ENCODE measurements at regions not wholly inside any gene's neighbourhood (a gene's known extent, or its start where the extent isn't known, plus 50 kb on each side); places are given as distances from the start of the nearest gene placed in this dataset.

- no peak for DNase-seq (ENCODE audit: low spot score)
- Mint-ChIP-seq H3K4me1 (peaks cover 18% of the 10 kb centered on the region), H3K4me3 (no peak overlapping the region), H3K9me3 (peaks cover 28% of the 10 kb centered on the region), H3K27me3 (ENCODE audit: low read depth) (no peaks in the 10 kb centered on the region), H3K36me3 (peaks cover 19% of the 10 kb centered on the region), H3K27ac (no peak overlapping the region)
- TF ChIP-seq ZBTB21 (CRISPR knock-in tag; IDR thresholded peaks at IDR 0.05; ENCODE audit: borderline replicate concordance) (no peak), PRRX2 (CRISPR knock-in tag; IDR thresholded peaks at IDR 0.05) (no peak), E2F4 (CRISPR knock-in tag; IDR thresholded peaks at IDR 0.05; ENCODE audit: borderline replicate concordance, low read depth) (no peak), FOXK1 (CRISPR knock-in tag; IDR thresholded peaks at IDR 0.05) (no peak), SOX15 (CRISPR knock-in tag; IDR thresholded peaks at IDR 0.05) (no peak), ETV6 (CRISPR knock-in tag; IDR thresholded peaks at IDR 0.05) (no peak), GRHL2 (CRISPR knock-in tag; IDR thresholded peaks at IDR 0.05; ENCODE audit: insufficient replicate concordance, severe bottlenecking) (no peak), FOXJ3 (CRISPR knock-in tag; IDR thresholded peaks at IDR 0.05; ENCODE audit: borderline replicate concordance) (no peak), ZNF121 (CRISPR knock-in tag; IDR thresholded peaks at IDR 0.05) (no peak), AFF4 (CRISPR knock-in tag; IDR thresholded peaks at IDR 0.05; ENCODE audit: borderline replicate concordance) (no peak), RORB (CRISPR knock-in tag; IDR thresholded peaks at IDR 0.05) (no peak), E2F5 (CRISPR knock-in tag; IDR thresholded peaks at IDR 0.05) (no peak), OVOL2 (CRISPR knock-in tag; IDR thresholded peaks at IDR 0.05; ENCODE audit: borderline replicate concordance) (no peak), IRF2 (CRISPR knock-in tag; IDR thresholded peaks at IDR 0.05; ENCODE audit: borderline replicate concordance, low read depth) (no peak), PRDM15 (CRISPR knock-in tag; IDR thresholded peaks at IDR 0.05) (no peak), USF1 (CRISPR knock-in tag; IDR thresholded peaks at IDR 0.05) (no peak), TP53 (CRISPR knock-in tag; IDR thresholded peaks at IDR 0.05) (no peak)
- POLR2A ChIA-PET, result no interaction called here
- CTCF ChIA-PET, result no interaction called here
- no peak for ATAC-seq
These were observed 167.7 kb upstream of the WSCD1 start for GRCh38 chr17:5902181-5903140.
